ENCODE measurements at regions not wholly inside any gene's neighbourhood (a gene's known extent, or its start where the extent isn't known, plus 50 kb on each side); places are given as distances from the start of the nearest gene placed in this dataset.

- H3K4me1 ChIP-seq (ENCODE audit: control insufficient read depth in 2 of 3, insufficient read depth in 2 of 3, low read depth in 1 of 3, low read length in 3 of 3): no peaks in the 10 kb centered on the region
- no peak overlapping the region for H3K4me3 ChIP-seq (ENCODE audit: low read length in 3 of 3)
- FAIRE-seq (no peak), DNase-seq (no peak)
- no peak for TF ChIP-seq CTCF (IDR thresholded peaks at IDR 0.05; ENCODE audit: borderline replicate concordance, extremely low read depth, insufficient read depth)
- H3K36me3 ChIP-seq (ENCODE audit: control insufficient read depth in 2 of 3, insufficient read depth in 3 of 3, low read length in 3 of 3): no peaks in the 10 kb centered on the region
- H3K27ac ChIP-seq (ENCODE audit: low read depth in 2 of 2, low read length in 2 of 2): no peak overlapping the region
- intact Hi-C loops (cut with DNase I): no loop called here
- H3K9me3 ChIP-seq (ENCODE audit: control insufficient read depth in 2 of 3, insufficient read depth in 1 of 3, low read length in 3 of 3): peaks cover 0 to 4% (median 0%) of the 10 kb centered on the region in 3 donors
- H3K9ac ChIP-seq (ENCODE audit: low read length in 3 of 3): no peak overlapping the region
- no peaks in the 10 kb centered on the region for H3K27me3 ChIP-seq (ENCODE audit: control insufficient read depth, insufficient read depth, low read length)
Observed at GRCh38 chr21:26624983-26625519, 52.0 kb upstream of the CYYR1 start.

Data from kidney (tissue), 13 donors.